ENCODE measurements at regions not wholly inside any gene's neighbourhood (a gene's known extent, or its start where the extent isn't known, plus 50 kb on each side); places are given as distances from the start of the nearest gene placed in this dataset.

- no peak for TF ChIP-seq CTCF (IDR thresholded peaks at IDR 0.05; ENCODE audit: extremely low read depth, low read depth, low read length)
- H3K36me3 ChIP-seq (ENCODE audit: insufficient read depth, low read length) = no peaks in the 10 kb centered on the region
- H3K4me1 ChIP-seq (ENCODE audit: insufficient read depth, low read length) = peaks cover 15% of the 10 kb centered on the region
- no peak overlapping the region for H3K4me2 ChIP-seq (ENCODE audit: insufficient read depth, low read length)
- no peak overlapping the region for H3K27ac ChIP-seq (ENCODE audit: low read depth, low read length)
- H3K27me3 ChIP-seq (ENCODE audit: insufficient read depth, low read length) = no peaks in the 10 kb centered on the region
- no peak overlapping the region for H3K4me3 ChIP-seq (ENCODE audit: insufficient read depth, low read length)
- no peaks in the 10 kb centered on the region for H3K9me3 ChIP-seq (ENCODE audit: low read depth, low read length)
- no peaks in the 10 kb centered on the region for H3K79me2 ChIP-seq (ENCODE audit: insufficient read depth, low read length)
- H4K20me1 ChIP-seq (ENCODE audit: insufficient read depth, low read length) = no peaks in the 10 kb centered on the region
- no peak overlapping the region for H2AFZ ChIP-seq (ENCODE audit: low read length)
- DNase-seq (ENCODE audit: insufficient read length, low spot score, missing footprints) = no peak
Observed at GRCh38 chr7:81209059-81209458, 290.2 kb upstream of the SEMA3C start.

- Histone ChIP-seq H3K4me2 (ENCODE audit: insufficient read depth, low read length) (no peak overlapping the region), H3K9me3 (ENCODE audit: low read depth, low read length) (no peaks in the 10 kb centered on the region), H3K79me2 (ENCODE audit: insufficient read depth, low read length) (no peaks in the 10 kb centered on the region), H4K20me1 (ENCODE audit: insufficient read depth, low read length) (no peaks in the 10 kb centered on the region), H3K4me3 (ENCODE audit: insufficient read depth, low read length) (no peak overlapping the region), H3K4me1 (ENCODE audit: insufficient read depth, low read length) (peaks cover 15% of the 10 kb centered on the region), H3K27ac (ENCODE audit: low read depth, low read length) (no peak overlapping the region), H3K27me3 (ENCODE audit: insufficient read depth, low read length) (no peaks in the 10 kb centered on the region), H3K36me3 (ENCODE audit: insufficient read depth, low read length) (no peaks in the 10 kb centered on the region), H2AFZ (ENCODE audit: low read length) (no peak overlapping the region)
- TF ChIP-seq CTCF (IDR thresholded peaks at IDR 0.05; ENCODE audit: extremely low read depth, low read depth, low read length) = no peak
- DNase-seq (ENCODE audit: insufficient read length, low spot score, missing footprints) = no peak
Observed at GRCh38 chr7:81207801-81208200, 288.9 kb upstream of the SEMA3C start.

GRCh38 chr7:81206667-81207360 is 288.0 kb upstream of the SEMA3C start:
- H3K4me2 ChIP-seq (ENCODE audit: insufficient read depth, low read length) = no peak overlapping the region
- no peaks in the 10 kb centered on the region for H3K9me3 ChIP-seq (ENCODE audit: low read depth, low read length)
- H3K36me3 ChIP-seq (ENCODE audit: insufficient read depth, low read length) = no peaks in the 10 kb centered on the region
- no peak for TF ChIP-seq CTCF (IDR thresholded peaks at IDR 0.05; ENCODE audit: extremely low read depth, low read depth, low read length)
- H3K4me3 ChIP-seq (ENCODE audit: insufficient read depth, low read length) = no peak overlapping the region
- no peak overlapping the region for H2AFZ ChIP-seq (ENCODE audit: low read length)
- H3K27me3 ChIP-seq (ENCODE audit: insufficient read depth, low read length) = no peaks in the 10 kb centered on the region
- H3K27ac ChIP-seq (ENCODE audit: low read depth, low read length) = no peak overlapping the region
- peaks cover 15% of the 10 kb centered on the region for H3K4me1 ChIP-seq (ENCODE audit: insufficient read depth, low read length)
- no peaks in the 10 kb centered on the region for H4K20me1 ChIP-seq (ENCODE audit: insufficient read depth, low read length)
- no peak for DNase-seq (ENCODE audit: insufficient read length, low spot score, missing footprints)
- H3K79me2 ChIP-seq (ENCODE audit: insufficient read depth, low read length) = no peaks in the 10 kb centered on the region

GRCh38 chr7:81206217-81206616 is 287.4 kb upstream of the SEMA3C start:
- H4K20me1 ChIP-seq (ENCODE audit: insufficient read depth, low read length) = no peaks in the 10 kb centered on the region
- no peak overlapping the region for H2AFZ ChIP-seq (ENCODE audit: low read length)
- H3K9me3 ChIP-seq (ENCODE audit: low read depth, low read length) = no peaks in the 10 kb centered on the region
- no peaks in the 10 kb centered on the region for H3K27me3 ChIP-seq (ENCODE audit: insufficient read depth, low read length)
- no peak overlapping the region for H3K4me2 ChIP-seq (ENCODE audit: insufficient read depth, low read length)
- TF ChIP-seq CTCF (IDR thresholded peaks at IDR 0.05; ENCODE audit: extremely low read depth, low read depth, low read length) = no peak
- DNase-seq (ENCODE audit: insufficient read length, low spot score, missing footprints) = peak; percentile 65
- H3K79me2 ChIP-seq (ENCODE audit: insufficient read depth, low read length) = no peaks in the 10 kb centered on the region
- H3K27ac ChIP-seq (ENCODE audit: low read depth, low read length) = no peak overlapping the region
- H3K4me1 ChIP-seq (ENCODE audit: insufficient read depth, low read length) = peaks cover 9% of the 10 kb centered on the region
- no peaks in the 10 kb centered on the region for H3K36me3 ChIP-seq (ENCODE audit: insufficient read depth, low read length)
- H3K4me3 ChIP-seq (ENCODE audit: insufficient read depth, low read length) = no peak overlapping the region
